Mesendoderm (in vitro differentiated cells): ENCODE measurements at regions not wholly inside any gene's neighbourhood (a gene's known extent, or its start where the extent isn't known, plus 50 kb on each side); places are given as distances from the start of the nearest gene placed in this dataset.
"Not testable (repeated sequence)": the region's sequence is repeated elsewhere in the genome, so short reads cannot be mapped to it uniquely, and the experiment has no call there.

Source experiments
- DNase-seq: peaks from one replicate; pipeline ENCODE4 v3.0.0; 2013
- H2AK5ac ChIP-seq: 2 replicates; pipeline ENCODE4 v1.6.1; 2013; ENCODE audit warnings: low read length, inconsistent platforms
- H2BK120ac ChIP-seq: 2 replicates; pipeline ENCODE4 v1.6.1; 2013; ENCODE audit warnings: low read depth, mild to moderate bottlenecking, low read length, moderate library complexity, mixed read lengths
- H2BK15ac ChIP-seq: replicated peaks from 2 replicates; pipeline ENCODE4 v1.6.1; 2013; ENCODE audit warnings: low read depth, mild to moderate bottlenecking, moderate library complexity
- H2BK5ac ChIP-seq: 2 replicates; pipeline ENCODE4 v1.6.1; 2013; ENCODE audit warnings: low read length, inconsistent platforms
- H3K18ac ChIP-seq: 2 replicates; pipeline ENCODE4 v1.6.1; 2013; ENCODE audit warnings: mild to moderate bottlenecking, low read length, mixed read lengths
- H3K23ac ChIP-seq: one replicate; pipeline ENCODE4 v1.6.1; 2013; ENCODE audit warnings: low read length
- H3K27ac ChIP-seq: 2 replicates; pipeline ENCODE4 v1.5.1; 2013; ENCODE audit warnings: low read depth, mild to moderate bottlenecking, inconsistent platforms, low read length, moderate library complexity
- H3K27me3 ChIP-seq: 2 replicates; pipeline ENCODE4 v1.6.1; 2013; ENCODE audit warnings: low read length, control low read depth, mild to moderate bottlenecking, inconsistent platforms; ENCODE audit not compliant: insufficient read depth, poor library complexity
- H3K36me3 ChIP-seq: 2 replicates; pipeline ENCODE4 v1.6.1; 2013; ENCODE audit warnings: low read length, inconsistent platforms; ENCODE audit not compliant: control insufficient read depth, insufficient read depth
- H3K4ac ChIP-seq: one replicate; pipeline ENCODE4 v1.6.1; 2013; ENCODE audit warnings: low read depth, mild to moderate bottlenecking, low read length, moderate library complexity
- H3K4me1 ChIP-seq: 2 replicates; pipeline ENCODE4 v1.6.1; 2013; ENCODE audit warnings: low read depth, low read length, inconsistent platforms; ENCODE audit not compliant: control insufficient read depth
- H3K4me2 ChIP-seq: 2 replicates; pipeline ENCODE4 v1.6.1; 2013; ENCODE audit warnings: low read length
- H3K4me3 ChIP-seq: 2 replicates; pipeline ENCODE4 v1.5.1; 2013; ENCODE audit warnings: mild to moderate bottlenecking, low read length
- H3K56ac ChIP-seq: one replicate; pipeline ENCODE4 v1.6.1; 2013; ENCODE audit warnings: low read length
- H3K79me1 ChIP-seq: 2 replicates; pipeline ENCODE4 v1.6.1; 2013; ENCODE audit warnings: low read length, inconsistent platforms
- H3K79me2 ChIP-seq: 2 replicates; pipeline ENCODE4 v1.6.1; 2013; ENCODE audit warnings: mild to moderate bottlenecking, low read length; ENCODE audit not compliant: control insufficient read depth, insufficient read depth
- H3K9ac ChIP-seq: 2 replicates; pipeline ENCODE4 v1.6.1; 2013; ENCODE audit warnings: low read length, inconsistent platforms
- H4K5ac ChIP-seq: one replicate; pipeline ENCODE4 v1.6.1; 2013; ENCODE audit warnings: low read length
- H4K8ac ChIP-seq: one replicate; pipeline ENCODE4 v1.6.1; 2013; ENCODE audit warnings: low read depth, mild to moderate bottlenecking, control low read depth, low read length, moderate library complexity
- WGBS: extraction: QIAGEN DNeasy Blood & Tissue Kit; methylation state at CpG from one replicate; pipeline ENCODE4 v1.1.7; 2013; ENCODE audit warnings: low lambda C conversion rate, missing lambda C conversion rate; ENCODE audit not compliant: insufficient coverage; ENCODE audit errors: extremely low coverage; 5-methylcytosine and 5-hydroxymethylcytosine counted together

GRCh38 chr12:19808371-19808770 lies 369.1 kb downstream of the AEBP2 start:
- no peak overlapping the region for H3K4me3 ChIP-seq
- H2AK5ac ChIP-seq, result no peak overlapping the region
- no peaks in the 10 kb centered on the region for H3K79me2 ChIP-seq
- H4K8ac ChIP-seq, result no peak overlapping the region
- no peaks in the 10 kb centered on the region for H3K27me3 ChIP-seq
- H3K79me1 ChIP-seq, result no peaks in the 10 kb centered on the region
- no peak overlapping the region for H4K5ac ChIP-seq
- H3K4me2 ChIP-seq, result no peak overlapping the region
- no peak overlapping the region for H3K56ac ChIP-seq
- no peak overlapping the region for H3K4ac ChIP-seq
- H2BK5ac ChIP-seq, result no peak overlapping the region
- no peak for DNase-seq
- no peak overlapping the region for H2BK120ac ChIP-seq
- H3K36me3 ChIP-seq, result no peaks in the 10 kb centered on the region
- no peak overlapping the region for H2BK15ac ChIP-seq
- WGBS, result no CpG with 5 or more reads among the region's 2 CpGs
- no peak overlapping the region for H3K18ac ChIP-seq
- no peak overlapping the region for H3K23ac ChIP-seq
- H3K9ac ChIP-seq, result no peak overlapping the region
- no peak overlapping the region for H3K27ac ChIP-seq
- no peaks in the 10 kb centered on the region for H3K4me1 ChIP-seq

DNA sequence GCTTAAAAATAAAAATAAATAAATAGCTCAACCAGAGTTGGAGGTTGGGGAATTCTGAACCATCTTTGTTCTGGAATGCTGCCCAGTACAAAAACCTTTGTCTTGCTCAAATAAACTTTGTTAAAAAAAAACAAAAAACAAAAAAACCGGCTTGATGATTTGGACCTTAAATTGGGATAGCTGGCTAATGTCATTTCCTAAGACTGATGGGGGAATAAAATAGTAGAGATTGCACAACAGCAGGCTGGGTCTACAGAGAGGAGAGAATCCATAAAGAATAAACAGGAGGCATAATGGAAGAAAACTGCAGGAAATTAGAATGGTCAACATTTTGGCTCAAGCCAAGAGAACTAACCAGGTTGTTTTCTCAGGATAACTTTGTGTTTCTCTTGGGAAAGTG lies 370.9 kb downstream of the AEBP2 start:
- Histone ChIP-seq H3K4me1 (no peaks in the 10 kb centered on the region), H3K79me2 (no peaks in the 10 kb centered on the region), H4K5ac (no peak overlapping the region), H3K9ac (no peak overlapping the region), H3K79me1 (no peaks in the 10 kb centered on the region), H2BK5ac (no peak overlapping the region), H3K36me3 (no peaks in the 10 kb centered on the region), H2BK120ac (no peak overlapping the region), H3K27ac (no peak overlapping the region), H2AK5ac (no peak overlapping the region), H3K18ac (no peak overlapping the region), H2BK15ac (no peak overlapping the region), H3K4ac (no peak overlapping the region), H3K4me3 (no peak overlapping the region), H3K27me3 (no peaks in the 10 kb centered on the region), H3K56ac (no peak overlapping the region), H3K4me2 (no peak overlapping the region), H3K23ac (no peak overlapping the region), H4K8ac (no peak overlapping the region)
- DNase-seq, result no peak
- no CpG with 5 or more reads among the region's 1 CpG for WGBS

DNA sequence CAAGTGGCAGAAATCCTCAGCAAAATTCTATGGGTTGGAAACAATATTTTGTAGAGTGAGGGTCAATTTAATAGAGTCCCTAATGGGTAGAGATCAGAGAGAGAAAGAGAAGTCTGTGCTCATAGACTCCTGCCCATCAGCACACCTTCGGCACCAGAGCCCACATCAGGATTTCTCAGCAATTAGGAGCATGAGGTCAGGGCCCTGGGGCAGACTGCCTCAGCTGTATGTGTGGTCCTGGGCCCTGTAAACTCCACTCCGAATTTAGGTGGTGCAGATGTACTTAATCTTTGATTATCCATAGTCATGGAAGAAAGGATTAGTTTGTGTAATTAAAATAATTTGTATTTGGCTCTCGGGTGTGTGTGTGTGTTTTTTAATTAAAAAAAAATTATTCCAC lies 372.6 kb downstream of the AEBP2 start:
- Histone ChIP-seq H4K8ac (no peak overlapping the region), H2BK5ac (no peak overlapping the region), H3K9ac (no peak overlapping the region), H4K5ac (no peak overlapping the region), H3K27me3 (no peaks in the 10 kb centered on the region), H3K4ac (no peak overlapping the region), H3K4me3 (no peak overlapping the region), H2BK15ac (no peak overlapping the region), H3K79me1 (no peaks in the 10 kb centered on the region), H3K23ac (no peak overlapping the region), H3K4me2 (no peak overlapping the region), H3K27ac (no peak overlapping the region), H3K56ac (no peak overlapping the region), H3K79me2 (no peaks in the 10 kb centered on the region), H2AK5ac (no peak overlapping the region), H3K36me3 (no peaks in the 10 kb centered on the region), H2BK120ac (no peak overlapping the region), H3K4me1 (no peaks in the 10 kb centered on the region), H3K18ac (no peak overlapping the region)
- DNase-seq, result no peak
- WGBS, result no CpG with 5 or more reads among the region's 3 CpGs

DNA sequence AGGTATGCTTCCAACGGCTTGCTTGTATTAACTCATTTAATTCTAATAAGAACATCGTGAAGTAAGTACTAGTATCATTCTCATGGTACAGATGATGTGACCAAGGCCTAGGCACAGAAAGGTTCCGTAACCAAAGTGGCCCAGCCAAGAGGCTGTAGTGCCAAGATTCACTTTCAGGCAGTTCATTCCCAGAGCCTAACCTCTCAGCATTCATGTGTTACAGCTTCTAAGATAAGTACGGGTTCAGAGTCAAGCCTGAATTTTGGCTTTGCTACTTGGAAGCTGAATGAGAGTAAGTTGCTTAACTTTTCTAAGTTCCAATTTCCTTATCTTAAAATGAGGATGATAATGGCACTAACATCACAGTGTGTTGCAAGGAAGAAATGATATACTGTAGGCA lies 379.9 kb downstream of the AEBP2 start:
- Histone ChIP-seq H3K27ac (no peak overlapping the region), H3K9ac (no peak overlapping the region), H2BK15ac (no peak overlapping the region), H2BK5ac (no peak overlapping the region), H3K4ac (no peak overlapping the region), H3K79me1 (no peaks in the 10 kb centered on the region), H3K18ac (no peak overlapping the region), H4K8ac (no peak overlapping the region), H2BK120ac (no peak overlapping the region), H3K23ac (no peak overlapping the region), H3K79me2 (no peaks in the 10 kb centered on the region), H3K56ac (no peak overlapping the region), H4K5ac (no peak overlapping the region), H3K36me3 (no peaks in the 10 kb centered on the region), H2AK5ac (no peak overlapping the region), H3K27me3 (no peaks in the 10 kb centered on the region), H3K4me2 (no peak overlapping the region), H3K4me3 (no peak overlapping the region), H3K4me1 (no peaks in the 10 kb centered on the region)
- WGBS, result no CpG with 5 or more reads among the region's 4 CpGs
- DNase-seq, result no peak

DNA sequence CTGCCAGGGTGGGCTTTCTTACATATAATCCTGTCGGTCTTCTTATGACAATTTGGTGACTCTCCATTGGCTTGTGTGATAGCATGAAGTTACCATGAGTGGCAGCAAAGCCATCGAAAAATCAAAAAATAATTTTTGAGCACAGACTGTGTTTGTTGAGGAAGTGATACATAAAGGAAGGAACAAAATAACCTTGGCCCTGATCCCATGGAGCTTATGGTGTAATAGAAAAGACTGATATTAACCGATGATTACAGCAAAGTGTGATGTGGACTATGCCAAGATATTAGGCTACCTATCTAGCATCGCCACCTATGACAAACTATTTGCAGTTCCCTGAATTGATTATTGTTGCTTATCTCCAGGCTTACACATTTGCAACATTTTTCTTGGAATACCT lies 383.2 kb downstream of the AEBP2 start:
- H4K5ac ChIP-seq, result no peak overlapping the region
- no peak overlapping the region for H2BK5ac ChIP-seq
- H3K4me3 ChIP-seq, result no peak overlapping the region
- no peak overlapping the region for H3K9ac ChIP-seq
- no peak overlapping the region for H3K56ac ChIP-seq
- H3K27ac ChIP-seq, result no peak overlapping the region
- no peak overlapping the region for H4K8ac ChIP-seq
- no peak overlapping the region for H2BK120ac ChIP-seq
- H3K18ac ChIP-seq, result no peak overlapping the region
- H2BK15ac ChIP-seq, result no peak overlapping the region
- H3K4me1 ChIP-seq, result no peaks in the 10 kb centered on the region
- H3K27me3 ChIP-seq, result no peaks in the 10 kb centered on the region
- H3K36me3 ChIP-seq, result no peaks in the 10 kb centered on the region
- no peak for DNase-seq
- H3K79me2 ChIP-seq, result no peaks in the 10 kb centered on the region
- no peak overlapping the region for H3K4ac ChIP-seq
- WGBS, result no CpG with 5 or more reads among the region's 4 CpGs
- H3K4me2 ChIP-seq, result no peak overlapping the region
- H3K79me1 ChIP-seq, result no peaks in the 10 kb centered on the region
- H2AK5ac ChIP-seq, result no peak overlapping the region
- H3K23ac ChIP-seq, result no peak overlapping the region

- not testable (repeated sequence) for H3K9ac ChIP-seq, H2BK15ac ChIP-seq, DNase-seq, H3K18ac ChIP-seq, H4K8ac ChIP-seq, H3K4me2 ChIP-seq, H4K5ac ChIP-seq, H3K4me1 ChIP-seq, H2BK120ac ChIP-seq, H2BK5ac ChIP-seq, H3K79me1 ChIP-seq, H3K36me3 ChIP-seq, H3K4ac ChIP-seq, H3K27me3 ChIP-seq, H2AK5ac ChIP-seq, H3K27ac ChIP-seq, H3K56ac ChIP-seq, H3K79me2 ChIP-seq, H3K4me3 ChIP-seq, H3K23ac ChIP-seq
- no CpG with 5 or more reads among the region's 6 CpGs for WGBS
These were observed 384.0 kb downstream of the AEBP2 start for GRCh38 chr12:19823326-19823725.
